NCI-H345 treated with DMSO at 0.1 percent for 48 hours (cell line): ENCODE measurements at regions not wholly inside any gene's neighbourhood (a gene's known extent, or its start where the extent isn't known, plus 50 kb on each side); places are given as distances from the start of the nearest gene placed in this dataset.

Source experiments
- DNase-seq: peaks from one replicate; lab custom pipeline; 2025; ENCODE audit not compliant: unreplicated experiment; lab: John Stamatoyannopoulos, UW

- DNase-seq, result no peak
These were observed 66.8 kb upstream of the NRP1 start for GRCh38 chr10:33401300-33401699.

- no peak for DNase-seq
These were observed 64.3 kb upstream of the NRP1 start for GRCh38 chr10:33398796-33399195.

DNA sequence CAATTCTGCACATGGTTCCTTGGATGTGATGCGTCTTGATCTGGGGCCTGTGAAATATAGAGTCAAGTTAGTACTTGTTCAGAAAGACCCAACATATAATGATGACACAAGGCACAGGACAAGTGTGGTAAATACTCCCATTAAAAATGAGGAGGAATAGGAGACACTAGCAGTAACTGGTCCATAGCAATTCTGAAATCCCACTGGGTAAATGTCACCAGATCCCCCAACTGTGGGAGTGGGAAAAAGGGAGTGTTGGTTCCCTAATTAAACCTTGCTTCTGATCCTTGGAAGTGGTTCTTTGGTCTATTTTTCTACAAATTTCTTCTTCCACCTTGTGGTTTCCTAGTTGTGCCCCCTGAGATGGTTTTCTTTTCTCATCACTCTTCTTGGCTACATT, 62.5 kb upstream of the NRP1 start:
- DNase-seq, result no peak

- DNase-seq, result no peak
These were observed 61.8 kb upstream of the NRP1 start for GRCh38 chr10:33396279-33396678.

GRCh38 chr10:33395201-33395600, 60.7 kb upstream of the NRP1 start:
- no peak for DNase-seq

GRCh38 chr10:33392706-33393105, 58.2 kb upstream of the NRP1 start:
- no peak for DNase-seq

DNA sequence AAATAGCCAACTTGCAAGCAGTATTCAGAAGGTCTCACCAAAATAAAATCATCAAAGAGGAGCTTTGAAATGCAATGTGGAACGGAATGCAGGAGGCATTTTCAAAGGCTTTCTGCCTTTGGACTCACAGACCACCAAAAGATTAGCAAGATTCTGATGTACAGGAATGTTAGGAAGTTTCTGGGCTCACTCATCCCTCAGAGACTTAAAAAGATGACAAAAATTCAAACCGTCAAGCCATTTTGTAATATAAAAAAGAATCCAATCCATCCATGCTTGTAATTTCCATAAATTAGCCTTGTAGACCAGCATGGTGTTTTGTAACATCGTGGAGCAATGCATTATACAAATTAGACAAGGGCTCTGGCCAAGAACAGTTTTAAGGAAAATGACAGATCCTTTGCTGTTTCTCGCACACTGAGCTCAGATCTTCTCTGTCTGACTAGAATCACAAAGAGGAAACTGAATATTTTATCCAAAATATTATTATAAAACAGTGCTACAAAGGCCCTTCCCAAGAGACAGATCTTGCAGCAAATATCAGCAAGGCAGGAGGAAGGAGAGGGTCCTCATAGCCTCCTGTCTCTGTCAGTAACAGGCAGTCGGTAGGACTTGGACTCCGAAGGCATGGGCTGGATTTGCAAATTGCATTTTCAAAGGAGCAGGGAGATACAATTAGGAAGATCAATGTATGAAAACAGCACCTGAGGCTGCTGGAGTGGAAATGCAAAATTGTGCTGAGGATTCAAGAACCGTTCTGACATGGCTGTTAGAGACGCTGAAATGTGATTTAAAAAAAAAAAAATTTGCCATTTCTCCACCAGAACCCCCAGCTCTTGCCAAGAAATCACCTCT, 57.4 kb upstream of the NRP1 start:
- DNase-seq, result no peak

DNA sequence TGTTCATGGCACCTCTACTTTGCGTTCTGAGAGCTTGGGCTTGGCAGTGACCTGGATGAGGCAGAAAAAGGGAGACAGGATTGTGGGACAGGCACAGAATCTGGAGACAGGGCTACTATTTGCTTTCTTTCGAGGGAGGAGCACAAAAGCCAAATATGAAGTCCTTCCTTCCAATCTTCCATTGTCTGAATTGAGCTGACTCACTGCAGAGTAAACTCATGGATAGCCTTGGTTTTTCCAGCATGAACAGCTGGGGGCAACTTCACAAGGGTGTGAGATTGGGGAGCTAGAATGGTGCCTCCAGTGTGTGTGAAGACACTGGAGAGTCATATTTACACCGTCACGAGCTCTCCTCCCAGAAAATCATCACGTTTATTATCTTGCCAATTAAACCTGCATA, 55.6 kb upstream of the NRP1 start:
- DNase-seq, result no peak

DNA sequence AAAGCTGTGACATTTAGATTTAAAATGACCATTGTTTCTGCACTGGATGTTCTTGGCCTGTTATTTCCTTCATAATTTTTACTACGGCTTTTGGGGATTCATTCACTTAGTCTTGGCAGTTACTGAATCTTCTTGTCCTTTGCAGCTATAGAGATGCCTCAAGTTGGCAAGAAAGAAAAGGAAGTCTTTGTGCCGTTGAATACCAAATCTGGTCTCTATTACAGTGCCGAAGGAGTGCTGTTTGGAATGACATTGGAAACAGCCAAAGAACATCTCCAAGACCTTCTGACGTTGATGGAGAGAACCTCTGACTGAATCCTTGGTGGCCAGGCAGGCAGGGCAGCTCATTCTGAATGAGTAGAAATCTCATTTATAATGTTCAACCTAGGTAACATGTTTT, 54.3 kb upstream of the NRP1 start:
- DNase-seq, result no peak

GRCh38 chr10:33388382-33388781, 53.9 kb upstream of the NRP1 start:
- DNase-seq, result no peak

DNA sequence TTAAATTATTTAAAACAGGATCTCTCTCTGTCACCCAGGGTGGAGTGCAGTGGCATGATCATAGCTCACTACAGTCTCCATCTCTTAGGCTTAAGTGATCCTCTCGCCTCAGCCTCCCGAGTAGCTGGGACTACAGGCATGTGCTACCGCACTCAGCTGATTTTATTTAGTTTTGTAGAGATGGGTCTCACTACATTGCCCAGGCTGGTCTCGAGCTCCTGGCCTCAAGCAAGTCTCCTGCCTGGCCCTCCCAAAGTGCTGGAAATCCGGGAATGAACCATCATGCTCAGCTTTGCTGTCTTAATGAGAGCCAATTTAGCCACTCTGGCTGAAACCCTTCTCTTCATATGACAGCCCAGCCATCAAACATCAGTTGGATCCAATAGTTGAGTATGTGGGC, 53.3 kb upstream of the NRP1 start:
- no peak for DNase-seq

DNA sequence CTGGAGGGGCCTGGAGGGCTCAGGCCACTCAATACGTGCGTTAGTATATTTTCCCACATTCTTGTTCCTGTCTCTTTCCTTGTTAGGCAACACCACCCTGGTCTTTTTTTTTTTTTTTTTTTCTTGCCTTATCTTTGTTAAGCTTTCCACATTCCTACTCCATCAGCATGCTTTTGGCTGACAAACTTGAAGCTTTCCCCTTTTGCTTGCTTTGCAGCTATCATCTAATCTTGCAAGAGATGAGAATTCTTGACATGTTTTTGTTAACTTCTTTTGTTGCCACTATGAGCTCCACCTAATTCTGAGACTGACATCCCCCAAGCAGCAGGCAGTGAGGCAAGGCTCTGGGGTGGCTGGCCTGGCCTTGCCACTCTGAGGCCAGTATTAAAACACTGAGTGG, 52.5 kb upstream of the NRP1 start:
- no peak for DNase-seq

GRCh38 chr10:33385686-33386085, 51.2 kb upstream of the NRP1 start:
- no peak for DNase-seq

GRCh38 chr10:33385015-33385414, 50.5 kb upstream of the NRP1 start:
- DNase-seq, result no peak
